NCI-H524 treated with DMSO at 0.1 percent for 48 hours (cell line): ENCODE measurements at regions not wholly inside any gene's neighbourhood (a gene's known extent, or its start where the extent isn't known, plus 50 kb on each side); places are given as distances from the start of the nearest gene placed in this dataset.

Experiments used
- DNase-seq: peaks from one replicate; lab custom pipeline; 2025; lab: John Stamatoyannopoulos, UW

DNA sequence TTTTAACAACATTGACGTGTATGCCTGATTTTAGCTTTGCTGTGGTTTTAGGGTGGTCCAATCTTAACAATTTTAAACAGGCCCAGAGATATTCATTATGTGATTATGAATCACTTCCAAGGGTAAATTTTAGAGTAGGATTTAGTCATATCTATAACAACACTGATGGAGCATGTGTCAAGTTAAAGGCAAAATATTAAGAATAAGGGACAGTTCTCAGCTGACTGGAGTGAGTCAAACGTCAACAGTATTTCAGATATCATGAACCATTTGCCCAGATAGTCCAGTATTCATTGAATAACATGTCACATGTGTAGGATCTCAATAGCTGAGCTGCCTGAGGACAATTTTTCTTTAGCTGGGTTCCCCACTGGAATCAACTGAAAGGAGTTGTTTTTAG is 61.3 kb upstream of the VCX2 start:
- DNase-seq = no peak

DNA sequence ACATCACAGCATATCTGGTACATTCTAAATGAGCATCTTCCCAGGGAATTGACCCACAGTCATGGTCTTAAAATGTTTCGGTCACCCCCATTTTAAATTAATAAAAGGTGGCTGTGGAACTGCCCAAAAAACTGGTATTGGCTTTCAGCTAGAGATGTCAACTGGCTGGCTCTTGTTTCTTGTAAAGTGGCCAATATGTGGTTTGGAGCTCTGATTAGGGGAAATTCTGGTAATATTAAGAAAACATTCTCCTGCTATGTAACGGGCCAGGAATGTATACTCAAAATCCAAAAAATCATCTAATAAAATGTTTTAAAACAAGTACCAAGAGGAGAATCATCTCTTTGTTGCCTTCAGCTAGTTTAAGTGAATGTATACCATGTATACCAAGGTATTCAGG is 62.0 kb upstream of the VCX2 start:
- DNase-seq = no peak

GRCh38 chrX:8235026-8235425 is 64.0 kb upstream of the VCX2 start:
- no peak for DNase-seq

DNA sequence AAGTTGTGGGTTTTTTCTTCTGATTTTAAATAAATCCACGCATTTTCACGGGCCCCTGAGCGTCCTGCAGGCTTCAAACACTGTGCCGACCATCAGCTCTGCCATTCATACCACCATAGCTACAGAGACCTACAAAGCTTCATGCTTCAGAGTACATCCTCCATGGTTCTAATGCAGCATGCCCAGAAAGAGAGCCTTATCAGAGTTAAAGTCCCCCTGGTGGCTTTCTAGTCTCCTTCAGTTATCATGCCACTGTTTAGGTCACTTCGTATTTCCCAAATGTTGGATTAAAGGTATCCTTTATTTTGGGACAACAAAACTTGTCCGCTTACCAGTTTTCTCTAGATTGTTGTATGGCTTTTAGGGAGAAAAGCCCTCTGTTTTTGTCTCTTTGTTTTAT is 66.7 kb upstream of the VCX2 start:
- DNase-seq = no peak

DNA sequence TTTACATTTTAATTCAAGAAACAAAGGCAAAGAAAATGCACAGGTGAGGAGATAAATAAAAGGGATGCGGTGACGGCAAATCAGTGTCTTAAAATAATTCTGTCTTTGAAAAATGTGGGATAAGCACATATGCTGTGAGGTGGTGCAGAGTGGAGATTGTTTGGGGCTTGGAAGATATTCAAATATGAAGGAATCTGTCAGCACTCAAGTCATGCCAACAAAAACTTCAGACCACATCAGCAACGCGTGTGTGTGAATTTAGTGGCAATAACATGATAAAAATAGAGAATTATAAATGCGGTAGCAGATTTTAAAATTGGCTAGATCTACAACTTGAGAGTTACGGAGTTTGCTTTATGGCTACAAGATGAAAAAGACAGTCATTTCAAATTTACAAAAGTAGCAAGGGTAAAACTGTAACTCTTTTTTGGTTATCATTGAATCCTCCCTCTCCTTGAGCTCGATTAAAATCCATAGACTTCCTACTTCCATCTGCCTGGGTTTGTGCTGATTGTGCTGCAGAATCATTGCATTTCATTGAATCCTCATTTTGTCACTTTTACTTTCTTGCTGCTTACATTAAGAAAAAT is 71.5 kb upstream of the VCX2 start:
- DNase-seq = no peak

GRCh38 chrX:8244301-8244700 is 73.2 kb upstream of the VCX2 start:
- no peak for DNase-seq

- DNase-seq = no peak
These were observed 74.3 kb upstream of the VCX2 start for GRCh38 chrX:8245411-8245810.

- DNase-seq = no peak
These were observed 82.0 kb upstream of the VCX2 start for GRCh38 chrX:8253096-8253495.

- DNase-seq = no peak
These were observed 83.3 kb upstream of the VCX2 start for GRCh38 chrX:8254401-8254800.

DNA sequence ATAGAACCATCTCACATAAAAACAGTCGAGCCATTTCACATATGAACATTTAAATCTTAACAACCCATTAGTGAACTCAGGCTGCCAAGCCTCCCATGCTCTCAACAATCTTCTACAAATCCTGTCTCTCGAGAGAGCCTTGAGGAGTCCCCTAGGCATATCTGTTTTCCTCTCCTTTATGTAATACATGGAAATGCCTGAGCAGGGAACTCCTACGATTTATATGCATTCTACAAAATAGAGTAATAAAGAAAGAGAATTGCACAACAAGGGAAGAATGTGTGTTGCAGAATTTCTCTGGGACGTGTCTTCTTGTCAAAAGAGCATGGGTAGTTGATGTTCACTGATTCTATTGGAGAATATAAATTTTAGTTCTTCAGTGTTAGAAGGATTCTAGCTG is 101.8 kb upstream of the VCX2 start:
- no peak for DNase-seq

- no peak for DNase-seq
These were observed 102.4 kb upstream of the VCX2 start for GRCh38 chrX:8273451-8273895.

GRCh38 chrX:8274170-8274569 is 103.1 kb upstream of the VCX2 start:
- no peak for DNase-seq

DNA sequence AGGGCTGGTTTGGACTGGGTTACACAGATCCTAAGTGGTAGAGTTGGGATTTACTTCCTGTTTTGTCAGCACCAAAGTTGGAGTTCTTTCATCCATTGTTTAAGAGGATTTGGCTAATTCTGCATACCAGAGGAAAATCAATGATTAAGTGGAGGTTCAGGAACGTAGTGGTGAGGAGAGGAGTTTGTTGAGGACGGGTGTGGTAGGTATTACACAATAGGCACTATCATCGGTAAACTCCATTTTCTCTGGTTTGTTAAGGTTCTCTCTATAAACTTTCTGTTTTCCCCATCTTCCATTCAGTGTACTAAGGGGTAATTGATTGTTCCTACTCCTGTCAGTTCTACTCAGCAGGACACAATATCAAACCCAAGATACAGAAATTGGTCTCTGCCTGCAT is 107.5 kb upstream of the VCX2 start:
- no peak for DNase-seq

DNA sequence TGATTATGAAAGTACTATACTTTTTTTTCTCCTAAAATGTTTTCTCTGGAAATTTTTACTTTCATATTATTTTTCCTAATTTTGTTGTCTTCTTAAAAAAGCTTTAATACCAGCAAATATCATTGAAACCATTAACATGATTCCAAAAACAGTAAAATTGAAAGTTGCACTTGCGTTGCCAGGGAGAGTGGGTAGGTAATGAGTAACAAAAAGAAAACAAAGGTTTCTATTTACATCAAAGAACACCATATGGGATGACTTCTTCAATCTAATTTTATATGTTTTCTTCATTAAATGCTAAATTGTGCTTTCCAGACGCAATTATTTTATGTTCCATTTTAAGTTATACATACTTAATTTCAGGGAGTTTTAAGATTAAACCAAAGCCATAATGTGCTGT is 108.3 kb upstream of the VCX2 start:
- no peak for DNase-seq

DNA sequence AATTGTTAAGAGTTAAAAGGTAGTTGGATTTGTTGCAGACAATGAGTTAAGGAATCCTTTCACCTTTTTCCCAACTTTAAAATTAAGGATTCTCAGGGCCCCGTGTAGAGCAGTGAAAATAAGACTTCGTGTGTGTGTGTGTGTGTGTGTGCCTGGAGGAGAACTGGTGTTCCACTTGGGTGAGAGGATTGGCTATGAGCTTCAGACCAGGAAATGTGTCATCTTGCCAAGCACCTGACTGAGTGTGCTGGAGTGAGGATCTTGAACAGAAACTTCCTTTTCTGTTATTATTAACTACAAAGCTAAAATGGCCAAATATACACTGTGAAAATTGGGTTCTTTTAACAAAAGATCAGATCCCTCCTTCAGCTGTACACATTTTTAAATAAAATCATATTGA is 113.1 kb upstream of the VCX2 start:
- DNase-seq = no peak

- DNase-seq = no peak
These were observed 117.5 kb upstream of the VCX2 start for GRCh38 chrX:8288590-8288989.

DNA sequence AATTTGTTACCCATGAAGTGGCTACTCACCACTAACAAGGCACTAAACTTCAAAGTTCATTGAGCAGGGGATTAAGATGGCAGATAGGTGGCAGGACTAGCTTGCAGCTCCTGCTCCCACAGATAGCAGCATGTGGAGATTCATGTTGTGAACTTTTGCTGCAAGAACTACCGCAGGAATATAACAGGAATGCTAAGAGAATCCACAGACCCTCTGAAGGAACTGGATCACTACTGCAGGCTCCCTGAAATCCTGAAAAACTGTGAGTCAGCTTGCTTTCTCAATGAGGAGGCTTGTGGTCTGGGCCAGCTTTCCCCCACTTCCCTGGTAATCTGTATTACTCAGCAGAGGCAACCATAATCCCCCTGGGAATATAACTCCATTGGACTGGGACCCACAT is 118.5 kb upstream of the VCX2 start:
- DNase-seq = no peak

DNA sequence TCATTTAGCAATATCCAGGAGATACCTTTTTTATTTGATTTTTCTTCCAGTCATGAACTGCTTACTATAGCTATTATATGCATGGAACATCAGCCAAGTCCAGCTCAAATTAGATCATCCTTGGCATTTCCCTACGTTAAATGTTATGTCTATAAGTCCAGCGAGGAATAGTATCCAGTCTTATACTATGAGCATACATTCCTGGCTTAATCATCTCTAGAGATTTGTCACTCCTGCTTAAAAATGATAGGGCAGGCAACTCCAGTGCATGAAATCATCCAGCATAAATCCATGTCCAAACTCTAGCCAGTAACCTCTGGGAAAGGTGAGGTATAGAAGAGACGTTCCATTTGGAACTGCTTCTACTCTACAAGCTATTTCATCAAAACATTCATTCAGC is 126.7 kb upstream of the VCX2 start:
- DNase-seq = no peak

DNA sequence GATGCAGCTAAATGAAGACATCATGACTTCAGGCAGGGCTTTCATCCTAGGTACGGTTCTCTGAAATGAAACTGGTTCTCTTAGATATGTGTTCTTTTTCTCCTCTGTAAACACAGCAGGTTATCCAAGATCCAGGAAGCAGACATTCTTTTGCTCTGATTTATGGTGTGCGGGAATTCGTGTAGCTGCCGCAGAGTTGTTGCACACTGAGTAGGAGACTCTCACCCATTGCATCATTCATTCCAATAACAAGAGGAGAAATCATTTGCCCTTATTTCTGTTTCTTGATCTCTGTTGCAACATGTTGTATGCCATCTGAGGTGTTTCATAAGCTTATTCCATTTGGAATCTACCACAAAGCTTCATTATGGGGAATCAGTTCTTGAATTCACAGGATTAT is 133.6 kb upstream of the VCX2 start:
- DNase-seq = no peak

DNA sequence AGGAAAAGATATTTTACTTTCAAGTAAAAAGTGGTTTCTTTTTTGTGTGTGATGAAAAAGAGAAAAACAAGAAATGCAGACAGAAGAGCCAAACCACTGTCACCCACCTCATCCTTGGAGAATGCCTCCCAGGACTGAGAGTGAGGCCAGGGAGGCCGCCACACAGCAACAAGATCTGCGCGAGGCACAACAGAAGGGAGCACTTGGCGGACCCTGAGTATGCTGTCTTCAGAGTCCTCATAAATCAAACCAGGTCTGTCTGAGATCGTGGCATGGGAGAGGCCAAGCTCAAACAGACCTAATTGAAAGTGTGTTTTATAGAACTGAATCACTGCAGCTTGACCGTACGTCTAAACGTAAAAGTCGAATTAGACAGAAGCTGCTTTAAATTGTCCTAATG is 134.3 kb upstream of the VCX2 start:
- no peak for DNase-seq

DNA sequence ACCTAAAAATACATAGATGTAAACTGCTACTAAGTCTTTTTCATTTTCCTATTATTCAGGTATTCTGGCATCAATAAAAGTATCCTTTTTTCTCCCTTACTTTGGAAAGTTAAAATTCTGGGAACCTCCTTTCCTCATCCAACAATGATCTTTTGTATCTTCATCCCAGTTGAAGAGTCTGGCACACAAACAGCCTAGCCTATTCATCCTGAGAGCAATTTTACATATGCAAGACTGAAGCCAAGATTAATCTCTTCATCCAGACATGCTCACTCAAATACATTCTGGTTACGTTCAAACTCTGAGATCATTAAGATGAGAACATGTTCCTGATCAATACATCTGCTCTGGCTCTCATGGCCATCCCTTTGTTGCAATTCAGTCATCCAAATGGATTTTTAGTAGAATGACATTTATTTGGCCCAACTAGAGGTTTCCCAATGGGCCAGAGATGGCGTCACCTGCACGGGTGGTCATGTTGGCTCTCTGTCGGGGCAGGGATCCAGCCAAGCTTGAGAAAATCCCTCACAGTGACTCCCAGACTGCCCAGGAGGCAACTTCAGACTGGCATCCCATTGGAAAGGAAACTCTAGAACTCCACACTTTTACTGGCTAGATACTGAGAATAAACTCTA is 135.3 kb upstream of the VCX2 start:
- DNase-seq = no peak

- DNase-seq = no peak
These were observed 139.3 kb upstream of the VCX2 start for GRCh38 chrX:8310409-8310808.

DNA sequence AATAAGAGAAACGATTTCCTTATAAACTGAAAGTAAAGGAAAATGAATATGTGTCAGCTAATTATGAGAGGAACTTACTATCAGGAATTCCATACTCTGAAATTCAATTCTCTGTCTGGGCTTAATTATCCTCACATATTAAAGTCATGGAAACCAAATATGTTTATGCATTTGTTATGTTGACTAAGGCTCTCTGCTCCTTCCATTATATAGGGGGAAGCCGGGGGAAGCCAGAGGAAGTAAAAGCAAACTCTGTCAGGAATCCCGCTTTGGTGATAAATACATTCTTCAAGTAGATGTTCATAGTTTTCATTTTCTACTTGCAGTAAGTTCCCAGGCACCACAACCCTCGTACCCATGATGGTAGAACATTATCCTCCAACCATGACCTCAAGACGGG is 142.8 kb upstream of the VCX2 start:
- DNase-seq = no peak

DNA sequence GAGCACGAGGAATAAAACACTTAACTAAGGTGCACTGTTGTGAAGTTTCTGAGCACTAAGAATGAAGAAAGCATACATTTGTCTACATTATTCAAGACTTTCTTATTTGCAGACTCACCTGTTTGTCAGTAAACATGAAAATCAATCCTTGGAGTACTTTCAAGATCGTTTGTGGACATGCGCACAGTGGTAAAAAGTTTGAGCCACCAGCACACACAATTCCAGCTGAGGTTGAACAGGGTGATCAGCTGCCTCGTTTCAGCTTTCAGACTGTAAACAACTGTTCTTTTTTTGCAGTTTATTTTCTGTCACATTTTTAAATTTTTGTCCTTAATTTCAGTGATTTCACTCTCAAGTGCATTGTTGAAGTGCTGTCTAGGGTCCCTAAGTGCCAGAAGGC is 143.8 kb upstream of the VCX2 start:
- DNase-seq = no peak
